ENCODE measurements at regions not wholly inside any gene's neighbourhood (a gene's known extent, or its start where the extent isn't known, plus 50 kb on each side); places are given as distances from the start of the nearest gene placed in this dataset.

- Histone ChIP-seq H3K9me3 (replicated peaks) (no peaks in the 10 kb centered on the region), H3K27me3 (ENCODE audit: low read depth) (no peaks in the 10 kb centered on the region), H3K36me3 (no peaks in the 10 kb centered on the region), H3K4me3 (no peak overlapping the region), H3K4me1 (peaks cover 10% of the 10 kb centered on the region), H3K27ac (replicated peaks) (no peak overlapping the region)
- no peak for DNase-seq
- TF ChIP-seq, protein P1, sequence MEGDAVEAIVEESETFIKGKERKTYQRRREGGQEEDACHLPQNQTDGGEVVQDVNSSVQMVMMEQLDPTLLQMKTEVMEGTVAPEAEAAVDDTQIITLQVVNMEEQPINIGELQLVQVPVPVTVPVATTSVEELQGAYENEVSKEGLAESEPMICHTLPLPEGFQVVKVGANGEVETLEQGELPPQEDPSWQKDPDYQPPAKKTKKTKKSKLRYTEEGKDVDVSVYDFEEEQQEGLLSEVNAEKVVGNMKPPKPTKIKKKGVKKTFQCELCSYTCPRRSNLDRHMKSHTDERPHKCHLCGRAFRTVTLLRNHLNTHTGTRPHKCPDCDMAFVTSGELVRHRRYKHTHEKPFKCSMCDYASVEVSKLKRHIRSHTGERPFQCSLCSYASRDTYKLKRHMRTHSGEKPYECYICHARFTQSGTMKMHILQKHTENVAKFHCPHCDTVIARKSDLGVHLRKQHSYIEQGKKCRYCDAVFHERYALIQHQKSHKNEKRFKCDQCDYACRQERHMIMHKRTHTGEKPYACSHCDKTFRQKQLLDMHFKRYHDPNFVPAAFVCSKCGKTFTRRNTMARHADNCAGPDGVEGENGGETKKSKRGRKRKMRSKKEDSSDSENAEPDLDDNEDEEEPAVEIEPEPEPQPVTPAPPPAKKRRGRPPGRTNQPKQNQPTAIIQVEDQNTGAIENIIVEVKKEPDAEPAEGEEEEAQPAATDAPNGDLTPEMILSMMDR (IDR thresholded peaks at IDR 0.05; ENCODE audit: borderline replicate concordance): no peak
- intact Hi-C loops (cut with micrococcal nuclease): no loop called here
Observed at GRCh38 chr14:53213761-53214160, 60.6 kb upstream of the DDHD1 start.

GRCh38 chr14:53209370-53209769 is 56.2 kb upstream of the DDHD1 start:
- intact Hi-C loops (cut with micrococcal nuclease): no loop called here
- no peaks in the 10 kb centered on the region for H3K36me3 ChIP-seq
- no peaks in the 10 kb centered on the region for H3K27me3 ChIP-seq (ENCODE audit: low read depth)
- no peak overlapping the region for H3K4me3 ChIP-seq
- no peaks in the 10 kb centered on the region for H3K4me1 ChIP-seq
- H3K27ac ChIP-seq (replicated peaks): no peak overlapping the region
- DNase-seq: no peak
- TF ChIP-seq, protein P1 (IDR thresholded peaks at IDR 0.05; ENCODE audit: borderline replicate concordance): no peak
- peaks cover 12% of the 10 kb centered on the region for H3K9me3 ChIP-seq (replicated peaks)

Data from left ventricle myocardium inferior (tissue), 1 donor.